GM21515 (cell line): ENCODE measurements at regions not wholly inside any gene's neighbourhood (a gene's known extent, or its start where the extent isn't known, plus 50 kb on each side); places are given as distances from the start of the nearest gene placed in this dataset.

Source experiments
- ATAC-seq: cut with Tn5 transposase; IDR thresholded peaks from one replicate; pipeline ENCODE4 v1.9.1; 2021; ENCODE audit not compliant: unreplicated experiment

DNA sequence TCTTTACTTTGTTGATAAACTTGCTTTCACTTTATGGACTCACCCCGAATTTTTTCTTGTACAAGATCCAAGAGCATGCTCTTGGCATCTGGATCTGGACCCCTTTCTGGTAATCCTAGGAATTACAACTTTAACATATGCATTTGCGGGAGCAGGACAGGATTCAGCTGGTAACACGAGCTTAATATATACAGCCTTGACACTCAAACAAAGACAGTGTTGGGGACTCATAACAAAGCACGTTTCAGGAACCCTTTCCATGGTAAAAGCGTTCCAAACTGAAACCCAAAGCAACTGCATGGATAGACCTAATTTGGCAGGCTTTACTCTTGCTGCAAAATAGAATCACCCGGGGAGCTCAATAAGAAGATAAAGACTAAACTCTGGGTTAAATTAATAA lies 349.7 kb upstream of the AMELY start:
- ATAC-seq = no peak

DNA sequence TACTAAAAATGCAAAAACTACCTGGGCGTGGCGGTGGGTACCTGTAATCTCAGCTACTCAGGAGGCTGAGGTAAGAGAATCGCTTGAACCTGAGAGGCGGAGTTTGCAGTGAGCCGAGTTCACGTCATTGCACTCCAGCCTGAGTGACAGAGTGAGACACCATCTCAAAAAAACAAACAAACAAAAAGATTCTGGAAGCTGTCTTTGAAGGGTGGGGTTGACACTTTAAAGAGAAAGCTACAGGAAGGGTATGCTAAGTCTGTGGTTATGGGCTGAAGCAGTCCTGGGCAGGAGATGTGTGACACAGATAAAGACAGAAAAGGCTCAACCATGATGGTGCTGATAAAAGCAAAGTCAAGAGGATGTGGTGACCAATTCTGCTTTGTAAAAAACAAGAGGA lies 328.5 kb upstream of the AMELY start:
- no peak for ATAC-seq

- no peak for ATAC-seq
These were observed 300.4 kb upstream of the AMELY start for GRCh38 chrY:7211971-7212370.

GRCh38 chrY:7204456-7204855 lies 292.9 kb upstream of the AMELY start:
- ATAC-seq = no peak

DNA sequence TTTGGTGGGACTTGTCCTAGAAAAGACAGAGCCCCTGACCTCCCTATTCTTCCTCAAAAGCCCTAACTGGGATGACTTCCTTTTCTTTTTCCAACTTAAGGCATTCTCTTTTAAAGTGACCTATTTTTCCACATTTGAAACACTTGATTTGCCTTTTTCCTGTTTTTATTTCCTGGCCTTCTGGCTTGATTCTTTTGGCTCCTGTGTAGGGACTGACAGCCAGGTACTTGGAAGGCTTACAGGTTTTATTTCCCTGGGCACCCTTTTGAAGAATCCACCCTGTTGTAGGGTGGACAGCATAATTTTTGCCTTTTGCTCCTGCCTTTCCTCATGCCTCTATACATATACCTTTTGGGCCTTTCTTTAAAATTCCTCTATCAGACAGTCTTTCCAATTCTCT lies 271.0 kb upstream of the AMELY start:
- ATAC-seq = no peak

DNA sequence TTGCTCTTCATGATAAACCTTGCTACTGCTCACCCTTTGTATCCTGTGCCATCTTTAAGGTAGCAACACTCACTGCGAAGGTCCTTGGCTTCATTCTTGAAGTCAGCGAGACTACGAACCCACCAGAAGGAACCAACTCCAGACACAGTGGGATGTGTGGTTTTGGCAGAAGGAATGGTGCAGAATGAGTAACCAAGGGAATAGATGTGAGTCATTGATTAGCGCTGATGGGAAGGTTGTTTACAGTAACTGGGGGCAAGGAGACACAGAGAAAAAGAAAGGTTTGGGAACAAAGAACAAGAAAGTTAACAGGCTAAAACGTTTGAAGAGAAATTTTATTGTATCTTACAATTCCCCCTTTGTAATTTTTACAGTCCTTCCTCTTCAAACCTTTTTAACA lies 266.1 kb upstream of the AMELY start:
- no peak for ATAC-seq

- ATAC-seq = no peak
These were observed 257.9 kb upstream of the AMELY start for GRCh38 chrY:7169475-7169874.

- ATAC-seq = no peak
These were observed 229.9 kb upstream of the AMELY start for GRCh38 chrY:7141477-7141876.
